Endothelial cell of hepatic sinusoid (primary cell): ENCODE measurements at regions not wholly inside any gene's neighbourhood (a gene's known extent, or its start where the extent isn't known, plus 50 kb on each side); places are given as distances from the start of the nearest gene placed in this dataset.

Source experiments
- in situ Hi-C: cut with HindIII; loops from 2 replicates; pipeline ENCODE4 v1.10.0; 2017; ENCODE audit warnings: low sequenced_read_pairs

DNA sequence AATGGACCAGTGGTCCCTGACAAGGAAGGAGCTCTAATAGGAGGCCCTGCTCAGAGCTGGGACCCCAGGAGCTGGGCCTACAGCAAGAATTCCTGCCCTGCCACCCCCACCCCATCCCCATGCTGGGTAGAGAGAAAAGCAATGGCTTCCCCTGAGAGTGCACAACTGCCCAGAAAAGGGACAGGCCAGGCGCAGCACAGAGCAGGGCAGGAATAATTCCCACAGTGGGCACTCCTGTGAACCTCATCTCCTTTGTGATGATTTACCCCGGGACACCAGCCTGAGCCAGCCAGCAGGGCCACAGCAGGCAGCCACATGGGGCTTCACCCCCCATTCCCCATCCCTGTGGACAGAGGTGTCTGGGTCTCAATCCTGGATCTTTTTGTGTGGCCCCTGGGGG is 104.0 kb upstream of the IQSEC1 start:
- in situ Hi-C loops: no loop called here

DNA sequence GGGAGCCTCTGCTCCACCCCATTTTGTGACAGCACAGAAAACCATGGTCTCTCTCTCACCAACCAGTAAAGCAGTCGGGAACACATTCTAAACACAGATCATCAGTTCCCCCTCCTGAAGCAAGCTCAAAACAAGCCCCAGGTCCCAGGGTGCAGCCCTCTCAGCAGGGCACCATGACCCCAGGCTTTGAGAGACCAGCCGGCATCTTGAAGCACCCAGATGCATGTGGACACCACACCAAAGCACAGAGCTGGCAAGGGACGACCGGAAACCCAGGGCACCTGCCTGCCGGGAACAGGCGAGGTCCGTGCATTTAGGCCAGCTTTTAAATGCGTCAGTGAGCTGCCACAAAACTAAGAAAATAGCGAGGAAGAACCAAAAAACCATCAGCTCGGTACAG is 103.2 kb upstream of the IQSEC1 start:
- in situ Hi-C loops: no loop called here

DNA sequence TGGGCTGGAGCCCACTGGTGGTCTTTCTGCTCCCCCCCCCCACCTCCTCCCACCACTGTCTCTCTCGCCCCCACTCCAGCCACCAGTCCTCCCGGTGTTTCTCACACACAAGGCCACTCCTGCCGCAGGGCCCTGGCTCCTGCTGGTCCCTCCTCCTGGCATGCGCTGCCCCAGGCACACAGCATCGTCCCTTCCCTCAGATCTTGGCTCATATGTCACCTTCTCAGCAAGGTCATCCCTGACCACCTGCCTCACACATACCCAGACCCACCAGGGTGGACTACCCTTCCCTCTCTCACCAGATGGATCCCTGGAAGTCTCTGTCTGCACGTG is 101.5 kb upstream of the IQSEC1 start:
- in situ Hi-C loops: no loop called here

DNA sequence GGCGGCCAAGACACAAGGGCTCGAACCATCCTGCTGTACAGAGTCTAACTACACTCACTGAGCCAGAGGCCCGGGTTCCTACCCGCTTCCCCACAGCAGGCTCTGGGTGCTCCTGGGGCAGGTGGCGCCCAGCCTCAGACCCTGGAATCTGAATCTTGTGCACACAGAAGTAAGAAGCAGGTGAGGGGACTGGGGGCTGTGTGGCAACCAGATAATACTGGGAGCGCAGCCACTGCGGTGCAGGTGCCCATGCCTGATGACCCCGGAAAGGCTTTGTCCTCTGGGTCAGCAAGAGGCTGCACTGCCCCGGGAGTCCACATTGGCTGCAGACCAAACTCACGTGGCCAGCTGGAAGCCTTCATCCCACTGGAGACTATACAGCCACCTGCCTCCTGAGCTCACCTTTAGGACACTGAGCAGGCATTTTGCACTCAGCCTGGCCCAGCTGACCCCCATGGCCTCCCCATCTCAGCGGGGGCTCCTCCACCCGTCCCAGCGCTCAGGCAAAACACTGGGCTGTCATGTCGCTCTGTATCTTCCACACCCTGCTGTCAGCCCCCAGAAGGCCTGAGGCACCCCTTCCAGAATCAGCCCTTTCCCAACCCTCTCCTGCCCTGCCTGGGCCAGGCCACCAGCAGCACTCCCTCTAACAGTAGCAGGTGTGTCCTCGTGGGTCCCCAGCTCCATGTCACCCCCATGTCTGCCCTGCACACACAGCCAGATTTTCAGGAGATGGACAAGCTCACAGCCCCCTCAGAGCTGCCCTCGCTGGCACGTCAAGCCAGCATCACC is 101.0 kb upstream of the IQSEC1 start:
- in situ Hi-C loops: no loop called here

DNA sequence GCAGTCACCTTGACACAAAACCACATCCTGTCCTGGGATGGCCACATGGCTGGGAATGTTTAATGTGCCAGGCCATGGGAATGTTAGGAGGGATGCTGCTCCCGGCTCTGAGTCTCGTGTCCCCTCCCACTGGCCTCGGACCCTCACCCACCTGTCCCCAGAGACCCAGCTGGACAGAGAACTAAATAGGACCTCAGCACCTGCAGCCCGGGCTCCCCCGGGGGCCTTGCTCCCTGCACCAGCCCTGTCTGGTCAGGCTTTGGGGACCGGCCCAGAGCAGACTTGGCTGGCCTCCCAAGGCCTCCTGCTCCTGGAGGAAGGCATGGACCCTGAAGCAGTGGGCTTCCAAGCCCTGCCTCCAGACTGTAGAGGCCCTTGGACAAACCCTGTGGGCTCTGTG is 100.0 kb upstream of the IQSEC1 start:
- in situ Hi-C loops: no loop called here

DNA sequence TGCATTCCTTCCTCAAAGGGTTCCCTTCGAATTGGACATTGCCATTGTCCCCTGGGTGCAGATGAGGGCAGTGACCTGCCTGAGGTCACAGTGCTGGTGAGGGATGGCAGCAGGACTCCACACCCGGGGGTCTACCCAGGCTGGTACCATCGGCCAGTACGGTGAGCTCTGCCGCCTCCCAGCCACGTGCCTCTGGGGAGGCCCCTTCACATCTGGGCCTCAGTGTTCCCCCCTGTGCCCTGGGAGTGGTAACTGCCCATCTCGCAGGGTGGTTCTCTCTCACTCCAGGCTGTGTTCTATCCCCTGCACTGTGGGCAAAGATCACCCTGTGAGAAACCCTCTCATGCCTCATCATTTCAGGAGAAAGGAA is 99.4 kb upstream of the IQSEC1 start:
- in situ Hi-C loops: no loop called here

DNA sequence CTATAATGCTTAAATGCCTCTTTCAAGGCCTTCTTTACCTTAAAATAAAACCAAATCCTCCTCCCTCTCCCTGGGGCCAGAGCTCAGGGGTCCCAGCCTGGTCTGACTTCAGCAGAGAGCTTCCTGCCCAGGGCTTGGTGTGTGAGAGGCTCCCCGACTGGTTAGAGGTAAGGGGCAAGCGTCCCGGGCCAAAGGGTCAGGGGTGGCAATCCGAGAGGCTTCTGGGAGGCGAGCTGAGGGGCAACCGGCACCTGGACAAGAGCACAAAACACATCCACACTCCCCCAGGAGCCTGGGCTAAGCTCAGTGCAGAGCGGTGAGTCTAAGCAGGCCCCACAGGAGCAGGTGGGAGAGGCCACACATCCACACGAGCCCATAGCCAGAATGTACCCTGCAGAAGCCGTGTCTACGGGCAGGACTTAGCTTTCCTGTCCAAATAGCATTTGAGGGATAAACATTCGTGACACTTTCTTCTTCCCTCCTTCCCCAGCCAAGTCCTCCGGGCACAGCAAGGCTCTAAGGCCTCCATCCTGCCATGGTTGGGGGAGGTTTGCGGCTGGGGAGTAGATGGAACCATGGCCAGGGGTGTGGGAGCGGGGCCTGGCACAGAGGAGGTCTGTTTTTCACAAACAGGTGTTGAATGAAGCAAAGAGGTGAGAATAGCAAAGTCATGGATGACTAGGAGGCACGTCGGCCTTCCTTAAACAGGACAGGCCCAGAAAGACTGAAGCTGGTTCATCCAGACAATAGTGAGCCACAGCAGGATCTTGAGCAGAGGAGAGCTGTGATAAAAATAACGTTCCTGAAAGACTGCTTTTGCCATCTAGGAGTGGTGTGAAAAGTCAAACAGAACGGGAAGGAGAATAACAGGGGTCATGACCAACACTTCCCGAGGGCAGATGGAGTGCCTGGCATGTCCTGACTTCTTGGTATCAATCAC is 98.7 kb upstream of the IQSEC1 start:
- in situ Hi-C loops: no loop called here

DNA sequence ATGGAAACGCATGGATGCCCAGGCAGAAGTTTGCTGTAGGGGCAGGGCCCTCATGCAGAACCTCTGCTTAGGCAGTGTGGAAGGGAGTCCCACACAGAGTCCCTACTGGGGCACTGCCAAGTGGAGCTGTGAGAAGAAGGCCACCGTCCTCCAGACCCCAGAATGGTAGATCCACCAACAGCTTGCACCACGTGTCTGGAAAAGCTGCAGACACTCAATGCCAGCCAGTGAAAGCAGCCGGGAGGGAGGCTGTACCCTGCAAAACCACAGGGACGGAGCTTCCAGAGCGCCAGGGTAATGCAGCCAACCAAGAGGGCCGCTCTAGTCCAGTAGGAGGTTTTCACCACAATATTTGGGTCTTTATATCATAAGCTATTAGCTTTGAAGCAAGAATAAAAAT is 97.1 kb upstream of the IQSEC1 start:
- in situ Hi-C loops: no loop called here

DNA sequence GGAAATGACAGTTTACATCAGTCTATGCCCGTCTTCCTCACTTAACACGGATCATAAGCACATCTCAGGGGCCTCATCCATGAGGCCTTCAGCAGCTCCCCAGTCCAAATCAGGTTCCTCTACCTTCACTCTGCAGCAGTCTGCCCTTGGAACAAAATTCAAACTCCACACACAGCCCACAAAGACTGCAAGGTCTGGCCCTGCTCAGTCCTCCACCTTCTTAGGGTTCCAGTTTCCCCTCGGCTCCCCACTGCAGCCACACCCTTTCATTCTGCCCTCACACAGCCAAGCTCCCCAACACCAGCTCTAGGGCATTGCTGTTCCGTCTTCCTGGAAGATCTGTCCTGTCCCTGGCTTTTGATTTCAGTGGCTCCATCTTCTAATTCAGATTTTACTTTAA is 95.2 kb upstream of the IQSEC1 start:
- in situ Hi-C loops: no loop called here

DNA sequence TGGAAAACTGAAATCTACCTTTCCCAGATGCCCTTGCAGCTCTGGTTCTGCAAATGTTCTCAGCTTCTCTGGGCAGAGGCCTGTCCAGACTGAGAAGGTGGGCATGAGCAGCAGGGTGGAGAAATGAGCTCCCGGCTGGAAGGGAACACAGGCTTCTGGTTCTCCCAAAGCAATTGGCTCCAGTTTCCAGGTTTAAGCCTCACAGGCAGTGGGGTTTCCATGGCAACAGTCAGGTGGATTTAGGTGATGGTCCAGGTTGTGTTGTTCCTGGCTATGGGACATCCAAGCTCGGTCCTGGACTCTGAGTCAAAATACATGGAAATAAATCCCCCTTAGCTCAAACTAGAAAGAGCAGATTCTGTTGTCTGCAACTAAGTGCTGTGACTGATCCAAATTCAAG is 94.6 kb upstream of the IQSEC1 start:
- in situ Hi-C loops: no loop called here

DNA sequence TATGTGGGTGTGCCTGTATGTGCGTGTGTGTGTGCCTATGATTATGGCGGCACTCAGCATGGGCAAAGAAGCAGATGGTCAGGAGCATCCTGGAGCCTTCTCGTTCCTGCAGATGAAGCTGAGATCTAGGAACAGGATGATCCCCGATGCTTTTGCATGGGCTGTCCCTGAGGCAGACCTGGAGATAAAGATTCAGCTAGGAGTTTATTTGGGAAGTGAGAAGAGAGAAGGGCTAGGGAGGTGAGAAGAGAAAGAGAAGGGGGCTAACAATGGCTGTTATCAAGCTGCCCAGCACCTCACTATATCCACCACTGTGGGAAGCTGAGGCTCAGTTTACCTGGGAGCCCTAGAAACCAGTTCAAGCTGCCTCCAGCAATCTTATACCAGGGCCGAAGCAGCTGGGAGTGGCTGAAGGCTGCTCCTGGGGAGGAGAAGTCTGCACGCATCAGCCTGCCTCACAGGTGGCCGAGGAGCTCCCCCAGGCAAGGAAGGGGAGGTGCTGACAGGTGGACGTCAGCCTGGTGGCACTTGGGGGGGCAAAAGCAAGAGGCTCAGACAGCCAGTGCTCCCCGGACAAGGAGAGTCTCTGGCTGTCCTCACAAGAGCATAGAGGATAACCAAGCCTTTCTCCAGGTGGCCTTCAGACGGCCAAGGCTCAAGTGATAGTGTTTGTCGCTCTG is 94.0 kb upstream of the IQSEC1 start:
- in situ Hi-C loops: no loop called here

DNA sequence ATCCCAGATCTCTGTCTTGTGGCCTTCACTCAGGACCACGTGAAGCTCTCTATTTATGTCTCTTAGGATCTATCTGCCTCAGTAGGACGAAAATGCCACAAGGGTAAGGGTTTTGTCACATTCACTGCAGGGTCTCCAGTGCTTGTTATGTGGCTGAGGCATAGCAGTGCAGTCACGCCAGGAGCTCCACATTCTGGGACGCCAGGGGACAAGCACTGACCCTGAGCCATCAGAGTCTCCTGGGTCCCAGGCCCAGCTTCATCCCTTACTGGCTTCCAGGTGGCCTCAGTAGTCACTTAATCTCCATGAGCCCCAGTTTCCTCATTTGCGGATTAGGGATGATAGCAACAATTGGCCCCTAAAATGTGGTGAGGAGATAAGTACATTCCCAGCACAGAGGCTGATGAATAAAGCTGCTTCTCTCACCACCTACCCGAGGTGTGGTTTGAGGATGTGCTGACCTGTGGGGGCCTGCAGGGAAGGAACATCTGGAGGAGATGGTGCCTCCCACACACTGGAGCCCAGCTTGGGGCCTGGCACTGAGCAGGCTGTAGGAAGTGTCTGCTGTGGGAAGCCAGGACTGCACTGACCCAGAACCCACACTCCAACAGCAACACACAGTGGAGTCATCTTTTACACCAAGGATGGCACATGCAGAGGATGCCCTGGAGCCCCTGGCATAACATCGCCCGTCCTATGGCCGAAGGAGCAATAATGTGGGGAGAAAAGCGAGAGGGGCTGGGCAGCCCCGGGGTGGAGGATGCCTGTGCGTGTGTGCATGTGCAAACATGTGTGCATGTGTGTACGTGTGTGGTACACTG is 93.2 kb upstream of the IQSEC1 start:
- in situ Hi-C loops: no loop called here

DNA sequence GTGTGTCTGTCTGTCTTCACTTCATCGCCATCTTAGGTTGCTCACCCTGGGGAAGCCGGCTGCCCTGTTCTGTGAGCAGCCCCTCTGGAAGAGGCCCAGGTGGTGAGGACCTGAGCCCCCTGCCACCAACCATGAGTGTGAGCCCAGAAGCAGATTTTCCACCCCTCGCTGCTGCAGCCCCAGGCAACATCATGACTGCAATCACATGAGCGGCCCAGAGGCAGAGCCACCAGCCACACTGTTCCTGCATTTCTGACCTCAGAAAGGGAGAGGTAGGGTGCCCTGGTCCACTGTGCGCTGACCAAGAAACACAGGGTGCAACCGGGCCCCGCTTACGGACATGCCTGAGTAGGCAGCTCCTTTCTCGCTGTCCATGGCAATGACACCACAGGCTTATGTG is 92.3 kb upstream of the IQSEC1 start:
- in situ Hi-C loops: no loop called here

DNA sequence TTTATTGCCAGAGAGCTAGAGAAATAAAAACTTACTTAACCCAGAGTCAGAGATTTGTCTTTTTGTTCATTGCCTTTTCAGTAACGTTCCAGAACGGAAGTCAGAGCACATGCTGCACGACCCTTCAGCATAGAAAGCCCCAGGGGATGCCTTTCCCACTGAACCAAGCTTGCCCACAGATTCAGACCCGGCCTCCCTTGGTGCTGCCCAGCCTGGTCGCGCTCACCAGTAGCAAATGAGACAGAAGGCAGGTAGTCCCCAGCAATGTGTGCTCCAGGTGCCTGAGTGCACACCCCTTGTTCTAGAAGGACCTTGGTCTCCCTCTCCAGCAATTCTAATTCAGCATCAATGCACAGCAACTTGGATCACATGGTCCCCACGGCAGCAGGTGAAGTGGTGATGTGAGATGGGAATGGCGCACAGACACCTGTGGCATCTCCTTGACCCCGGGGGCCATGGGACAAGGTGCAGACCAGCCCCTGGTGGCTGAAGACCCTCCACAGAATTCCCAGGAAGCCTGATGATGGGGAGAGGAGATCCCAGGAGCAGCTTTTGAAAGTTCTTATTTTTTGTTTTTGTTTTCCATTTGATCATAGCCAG is 91.8 kb upstream of the IQSEC1 start:
- in situ Hi-C loops: no loop called here

DNA sequence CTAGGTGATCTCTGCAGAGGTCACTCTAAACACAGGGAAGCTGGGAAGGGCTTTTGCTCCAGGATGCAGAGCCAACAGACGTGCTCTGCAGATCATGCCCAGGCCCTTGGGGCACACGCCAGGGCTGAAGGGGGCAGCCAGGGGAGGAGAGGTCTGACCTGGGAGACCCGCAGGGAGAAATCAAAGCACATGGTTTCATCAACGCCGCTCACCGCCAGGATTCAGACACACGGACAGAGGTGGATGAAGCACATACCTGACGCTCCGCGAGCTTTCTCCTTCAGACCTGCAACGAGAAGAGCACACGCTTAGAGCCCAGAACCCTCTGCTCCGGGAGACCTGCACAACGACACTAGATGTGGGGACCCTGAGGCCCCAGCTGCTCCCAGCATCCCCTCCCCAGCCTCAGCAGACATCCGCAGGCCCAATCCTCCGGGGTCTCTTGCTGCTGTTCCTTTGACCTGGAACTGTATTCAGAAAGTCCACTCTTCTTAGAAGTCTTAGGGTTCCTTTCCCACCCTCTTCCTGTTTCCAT is 90.7 kb upstream of the IQSEC1 start:
- in situ Hi-C loops: no loop called here

DNA sequence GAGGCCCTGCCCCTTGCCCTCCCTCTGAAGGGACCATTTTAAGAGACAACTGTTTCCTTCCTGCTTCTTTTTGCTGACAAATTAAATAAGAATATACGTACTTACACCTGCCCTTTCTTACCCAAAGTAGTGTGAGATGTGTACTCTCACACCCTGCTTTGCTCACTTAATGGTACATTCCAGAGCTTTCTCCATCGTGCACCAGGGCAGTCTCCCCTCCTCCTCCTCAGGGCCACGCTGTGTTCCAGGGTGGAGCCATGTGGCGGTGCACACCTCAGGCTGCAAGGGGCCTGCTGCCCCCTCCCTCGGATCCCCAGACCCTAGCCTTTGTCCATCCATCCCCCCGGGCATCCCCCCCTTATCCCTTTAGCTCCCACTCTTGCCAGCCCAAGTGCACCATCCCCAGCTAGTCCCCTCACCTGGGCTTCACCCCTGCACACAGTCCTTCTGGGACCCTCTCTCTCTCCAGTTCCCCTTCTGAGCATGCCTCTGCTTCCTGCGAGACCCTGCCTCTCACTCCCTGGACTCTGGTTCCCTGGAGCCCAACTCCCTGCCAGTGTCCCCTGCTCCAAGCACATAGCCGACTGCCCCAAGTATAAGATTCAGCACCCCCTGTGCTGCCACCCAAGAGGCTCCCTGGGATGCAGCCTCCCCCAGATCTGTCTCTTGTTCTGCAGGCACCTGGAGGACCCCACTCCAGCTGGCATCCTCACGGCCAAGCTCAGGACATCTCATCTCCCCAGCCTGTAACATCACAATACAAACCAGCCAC is 89.5 kb upstream of the IQSEC1 start:
- in situ Hi-C loops: no loop called here

DNA sequence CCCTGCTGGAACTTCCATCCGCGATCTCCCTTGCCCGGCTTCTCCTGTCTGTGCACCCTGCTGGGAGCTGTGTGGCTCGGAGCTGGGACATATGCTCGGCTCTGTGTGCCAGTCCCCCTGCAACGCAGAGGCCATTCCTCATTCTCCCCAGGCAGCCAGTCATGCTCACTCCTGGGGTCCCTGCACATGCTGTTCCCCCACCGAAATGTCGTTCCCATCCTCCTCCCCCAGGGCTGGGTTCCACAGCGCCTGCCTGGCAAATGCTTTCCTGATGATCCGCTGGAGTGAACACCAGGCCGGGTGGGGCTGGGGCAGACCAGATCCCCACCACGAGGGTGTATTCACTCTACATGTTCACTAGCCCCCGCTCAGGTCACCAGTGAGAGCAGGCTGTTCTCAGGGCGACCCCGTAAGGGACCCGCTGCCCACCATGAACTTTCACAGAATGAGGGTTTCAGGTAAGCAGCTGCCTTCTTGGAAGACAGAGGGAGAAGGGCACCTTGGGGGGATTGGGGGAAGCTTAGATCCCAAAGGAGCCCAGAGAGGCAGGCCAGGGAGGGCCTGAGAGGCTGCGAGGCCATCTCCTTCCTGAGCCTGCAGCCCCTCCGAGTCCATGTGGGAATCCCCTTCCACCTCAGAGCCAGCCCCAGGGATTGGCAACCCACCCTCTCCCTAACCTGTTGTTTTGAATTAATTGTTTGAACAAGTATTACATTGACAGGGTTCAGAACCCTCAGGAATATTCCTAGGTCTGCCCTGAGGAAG is 88.7 kb upstream of the IQSEC1 start:
- in situ Hi-C loops: no loop called here

DNA sequence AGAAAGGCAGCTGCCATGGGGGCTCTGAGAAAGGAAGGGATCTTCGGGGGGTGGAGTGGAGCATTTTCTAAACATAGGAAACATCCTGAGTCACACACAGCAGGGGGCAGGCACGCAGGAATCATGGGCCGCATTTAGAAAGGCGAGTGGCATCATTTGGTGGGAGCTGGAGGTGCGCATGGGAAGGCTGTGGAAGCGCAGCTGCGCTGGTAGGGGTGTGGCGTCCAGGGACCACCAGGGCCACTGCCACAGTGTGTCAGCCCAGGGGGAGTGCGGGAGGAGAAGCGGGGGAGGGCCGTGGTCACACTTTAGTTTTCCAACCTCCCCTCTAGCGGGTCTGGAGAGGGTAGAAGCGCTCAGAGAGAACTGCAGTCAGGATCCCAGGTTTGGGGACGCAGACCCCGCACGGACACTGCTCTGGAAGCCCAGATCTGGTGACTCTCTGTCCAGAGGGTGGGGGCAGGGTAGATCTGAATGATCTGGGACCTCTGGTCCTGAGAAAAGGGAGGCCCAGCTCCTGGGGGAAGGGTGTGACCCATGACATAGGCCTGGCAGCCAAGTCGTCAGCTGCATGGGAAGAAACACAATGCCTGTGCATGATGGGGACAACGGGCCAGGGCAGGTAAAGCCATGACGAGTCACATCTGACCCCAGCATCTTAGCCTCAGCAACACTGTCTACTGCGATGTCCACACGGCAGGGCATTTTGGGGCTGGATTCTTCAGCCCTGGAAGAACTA is 88.0 kb upstream of the IQSEC1 start:
- in situ Hi-C loops: no loop called here
